Left renal pelvis (tissue), 4 donors: ENCODE measurements at regions not wholly inside any gene's neighbourhood (a gene's known extent, or its start where the extent isn't known, plus 50 kb on each side); places are given as distances from the start of the nearest gene placed in this dataset.

Experiments
- DNase-seq, 4 donors: peaks; one replicate each; pipeline ENCODE4 v3.0.0-alpha.2; 2013; ENCODE audit warnings: low read depth in 4 of 4, low spot score in 3 of 4

GRCh38 chr5:82353522-82353921, 75.4 kb upstream of the RPS23 start:
- no peak for DNase-seq

DNA sequence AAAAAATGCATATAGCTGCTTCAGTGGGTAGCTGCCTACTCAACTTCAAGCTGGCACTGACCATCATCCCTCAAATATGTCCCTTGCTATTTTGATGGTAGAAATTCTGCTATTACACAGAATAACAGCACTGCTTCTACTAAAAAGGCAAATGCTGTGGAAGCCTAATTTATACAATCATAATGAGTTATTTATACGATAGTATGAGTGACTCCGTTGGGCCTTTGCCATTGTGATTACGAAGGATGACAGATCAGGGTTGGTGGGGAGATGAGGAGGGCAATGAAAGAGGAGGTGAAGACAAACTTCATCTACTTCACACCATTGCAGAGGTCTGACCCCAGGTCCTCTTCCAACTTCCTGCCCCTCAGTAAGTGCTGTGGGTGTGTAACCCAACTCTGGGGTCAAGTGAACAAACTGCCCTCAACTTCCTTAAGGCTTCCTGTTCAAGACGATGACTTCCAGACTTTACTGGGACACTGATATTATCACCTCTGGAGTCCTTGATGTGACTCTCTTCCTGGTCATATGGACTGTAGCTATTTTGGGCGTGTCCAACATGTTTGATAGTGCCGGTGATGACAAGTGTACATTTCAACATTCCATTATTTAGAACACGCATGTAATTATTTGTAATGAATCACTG, 74.1 kb upstream of the RPS23 start:
- no peak for DNase-seq

DNA sequence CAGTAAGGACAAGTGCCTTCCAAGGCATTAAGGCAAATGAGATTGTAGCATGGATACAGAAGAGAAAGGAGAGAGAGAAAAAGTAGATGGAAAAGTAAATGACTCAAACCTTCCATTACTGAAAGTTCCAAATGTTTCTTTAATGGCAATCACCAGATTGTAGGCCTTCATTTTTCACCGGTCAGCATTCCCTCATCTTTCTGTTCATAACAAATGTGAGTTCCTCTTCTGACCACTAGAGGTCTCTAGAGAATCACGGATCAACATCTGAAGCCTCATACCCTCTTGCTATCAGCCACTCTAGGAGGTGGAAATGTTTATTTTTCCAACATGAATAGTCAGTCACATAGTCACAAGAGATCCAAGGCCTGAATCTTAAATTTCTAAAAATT, 73.6 kb upstream of the RPS23 start:
- peak in 2 of 4 donors; percentile 56 to 67 for DNase-seq

DNA sequence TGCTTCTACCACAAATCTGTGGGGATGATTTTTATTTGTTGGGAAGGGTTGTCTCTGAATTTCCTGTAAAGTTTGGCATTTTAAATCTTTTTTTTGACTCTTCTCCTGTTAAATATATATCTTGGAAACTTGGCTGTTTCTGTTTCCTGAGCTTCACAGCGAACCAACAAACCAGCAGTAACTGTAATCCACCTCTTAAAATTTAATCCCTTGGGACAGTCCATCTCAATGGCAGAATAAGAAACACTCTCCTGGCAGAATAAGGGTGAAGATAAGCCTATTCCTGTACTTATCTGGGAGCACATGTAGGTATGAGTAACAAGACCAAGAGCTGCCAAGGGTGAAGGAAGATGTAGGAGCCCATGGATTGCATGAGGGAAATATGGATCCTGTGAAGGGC, 73.1 kb upstream of the RPS23 start:
- DNase-seq = no peak

GRCh38 chr5:82349652-82350051, 71.5 kb upstream of the RPS23 start:
- DNase-seq = no peak

DNA sequence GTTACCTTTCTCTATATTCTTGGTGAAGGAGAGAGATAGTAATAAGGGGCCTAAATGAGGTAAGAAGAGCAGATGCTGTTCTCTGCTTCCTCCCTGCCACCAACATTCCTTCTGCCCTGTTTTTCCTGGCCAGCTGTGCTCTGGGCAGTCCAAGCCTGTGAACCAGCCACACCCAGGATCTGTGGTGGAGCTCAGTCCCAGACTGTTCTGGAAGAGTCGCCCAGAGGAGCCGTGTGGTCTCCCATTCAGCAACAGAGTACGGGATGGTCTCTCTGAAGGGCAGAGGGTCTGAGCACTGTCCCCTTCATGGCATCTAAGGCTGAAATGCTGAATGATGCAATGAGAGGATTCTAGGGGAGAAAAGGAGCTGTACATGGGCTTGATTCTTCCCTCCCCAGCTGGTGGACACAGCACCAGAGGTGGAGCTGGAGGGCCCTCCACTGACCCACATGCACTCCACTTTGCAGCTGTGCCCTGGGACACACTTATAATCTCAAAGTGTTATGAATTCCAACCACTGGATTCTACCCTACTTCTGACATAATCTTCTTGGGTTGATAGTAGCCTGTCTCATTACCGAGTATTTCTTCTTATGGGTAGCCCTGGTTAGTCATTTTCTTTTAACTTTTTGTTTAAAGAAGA, 70.8 kb upstream of the RPS23 start:
- DNase-seq = no peak

DNA sequence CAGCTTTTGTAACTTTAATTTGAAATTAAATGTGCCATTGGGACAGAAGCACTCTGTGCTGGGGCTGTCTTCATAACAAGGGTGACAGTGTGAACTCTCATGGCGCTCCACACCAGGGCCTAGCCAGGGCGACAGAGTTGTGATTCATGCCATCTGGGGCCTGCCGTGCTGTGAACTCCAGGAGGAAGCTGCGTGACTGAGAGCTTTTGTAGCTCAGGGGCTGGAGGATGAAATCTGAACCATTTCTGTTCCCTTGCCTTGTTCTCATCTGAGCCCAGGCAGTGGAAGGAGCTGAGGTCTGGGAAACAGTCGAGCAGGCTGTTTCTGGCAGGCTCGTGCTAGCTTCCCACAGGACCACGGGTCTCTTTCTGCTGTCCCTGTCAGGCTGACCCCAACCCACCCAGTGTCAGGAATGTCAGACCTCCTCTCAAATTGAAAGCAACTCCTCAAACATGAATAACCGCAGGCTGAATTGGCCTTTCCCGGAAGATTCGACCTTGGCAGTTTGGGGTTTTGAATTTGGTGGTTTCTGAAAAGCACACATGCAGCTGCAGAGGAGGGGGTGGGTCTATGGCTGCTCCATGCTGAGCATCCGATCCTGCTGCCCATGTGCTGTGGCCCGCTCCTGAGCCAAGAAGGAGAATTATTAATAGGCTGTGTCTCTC, 69.2 kb upstream of the RPS23 start:
- DNase-seq = no peak

- DNase-seq = no peak
Observed at GRCh38 chr5:82346399-82347165, 68.4 kb upstream of the RPS23 start.

- no peak for DNase-seq
Observed at GRCh38 chr5:82345108-82345507, 67.0 kb upstream of the RPS23 start.

GRCh38 chr5:82341325-82341724, 63.2 kb upstream of the RPS23 start:
- no peak for DNase-seq

DNA sequence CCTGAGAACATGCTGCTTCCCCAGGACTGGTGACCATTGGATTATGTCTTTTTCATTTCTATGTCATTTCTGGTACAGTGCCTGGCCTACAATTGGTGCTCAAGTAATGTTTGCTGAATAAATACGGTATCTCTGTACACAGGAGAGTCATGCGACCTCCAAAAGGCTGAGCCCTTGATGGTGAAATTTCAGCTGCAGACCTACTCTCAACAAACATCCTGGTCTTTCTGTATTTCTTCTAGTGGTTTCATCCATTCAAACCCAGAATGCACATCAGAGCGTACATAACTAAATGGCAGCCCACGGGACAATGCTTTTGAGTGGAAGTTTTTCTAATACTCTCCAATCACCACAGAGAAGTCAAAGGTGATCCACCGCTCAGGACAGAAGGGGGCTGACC, 62.6 kb upstream of the RPS23 start:
- DNase-seq = no peak

- DNase-seq = no peak
Observed at GRCh38 chr5:82339792-82340191, 61.6 kb upstream of the RPS23 start.

DNA sequence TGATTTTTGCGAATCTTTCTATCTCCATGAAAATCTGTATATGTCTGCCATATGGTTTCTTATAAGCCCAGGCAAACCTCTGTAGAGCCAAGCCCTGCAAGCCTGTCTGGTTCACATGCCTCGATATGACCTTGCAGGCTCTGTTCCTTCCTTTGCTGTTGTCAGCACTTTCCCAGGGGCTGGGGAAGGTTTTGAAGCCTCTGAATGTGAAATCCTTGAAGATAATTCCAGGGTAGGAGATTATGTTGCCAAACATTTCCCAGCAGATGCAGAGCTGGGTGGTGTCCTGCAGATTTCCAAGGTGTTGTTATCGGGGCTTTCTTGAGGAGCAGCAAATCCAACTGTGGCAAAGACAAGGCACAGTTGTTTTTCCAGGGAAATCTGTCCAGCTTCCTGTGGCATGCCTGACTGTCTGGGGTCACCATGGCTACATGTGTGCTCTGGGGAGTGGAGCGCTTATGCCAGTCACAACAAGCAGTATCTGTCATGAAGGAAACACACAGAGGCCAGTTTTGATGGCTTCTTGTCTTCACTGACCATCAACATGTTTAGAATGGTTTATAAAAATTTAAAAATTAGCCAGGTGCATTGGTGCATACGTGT, 60.7 kb upstream of the RPS23 start:
- no peak for DNase-seq

DNA sequence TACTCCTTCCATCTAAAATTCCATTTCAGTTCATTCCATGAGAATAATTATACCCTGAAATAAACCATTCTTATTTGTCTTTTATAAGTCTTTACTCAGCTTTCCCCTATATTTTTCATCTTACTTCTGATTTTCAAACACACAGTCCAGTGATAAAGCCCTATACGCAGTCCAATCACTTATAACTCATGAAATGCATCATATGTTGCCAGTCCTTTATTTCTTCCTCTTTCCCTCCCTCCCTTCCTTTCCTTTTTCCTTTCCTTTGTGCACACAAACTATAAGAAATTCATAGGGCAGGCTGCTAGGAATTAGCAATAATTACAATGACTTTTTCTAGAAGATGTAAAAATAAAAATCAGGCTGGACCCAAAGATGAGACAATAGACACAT, 58.8 kb upstream of the RPS23 start:
- no peak for DNase-seq

DNA sequence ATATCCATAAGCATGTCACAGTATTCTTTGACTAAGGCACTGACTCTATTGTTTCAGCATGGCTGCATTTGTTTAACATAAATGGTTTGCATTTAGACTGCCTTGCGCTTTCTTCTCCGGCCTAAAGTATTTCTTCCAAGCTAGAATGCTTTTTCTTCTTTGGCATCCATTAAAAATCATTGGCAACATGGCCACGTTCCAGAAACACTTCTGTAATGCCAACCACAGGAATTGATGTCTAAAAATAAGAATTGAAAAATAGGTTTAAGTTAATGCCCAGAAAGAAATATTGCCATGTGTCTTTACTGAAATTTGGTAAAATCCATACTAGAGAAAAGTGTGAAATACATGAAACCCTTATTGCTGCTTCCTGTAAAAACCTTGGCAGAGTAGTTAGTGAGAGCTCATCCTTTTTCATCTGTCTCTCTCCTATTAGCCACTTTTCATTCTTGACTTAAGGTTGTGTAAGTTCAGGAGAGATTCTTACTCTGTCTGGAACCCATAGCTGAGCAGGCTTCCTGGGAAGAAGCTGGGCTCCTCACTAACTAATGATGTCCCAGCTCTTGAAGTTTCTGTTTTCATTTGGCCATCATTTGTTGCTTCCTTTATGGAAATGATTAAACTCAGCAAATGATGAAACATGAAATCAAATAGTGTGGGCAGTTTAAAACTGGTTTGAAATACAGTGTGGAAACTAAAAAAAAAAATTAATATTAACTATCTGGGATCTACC, 58.2 kb upstream of the RPS23 start:
- no peak for DNase-seq

- DNase-seq = no peak
Observed at GRCh38 chr5:82335806-82336205, 57.7 kb upstream of the RPS23 start.

DNA sequence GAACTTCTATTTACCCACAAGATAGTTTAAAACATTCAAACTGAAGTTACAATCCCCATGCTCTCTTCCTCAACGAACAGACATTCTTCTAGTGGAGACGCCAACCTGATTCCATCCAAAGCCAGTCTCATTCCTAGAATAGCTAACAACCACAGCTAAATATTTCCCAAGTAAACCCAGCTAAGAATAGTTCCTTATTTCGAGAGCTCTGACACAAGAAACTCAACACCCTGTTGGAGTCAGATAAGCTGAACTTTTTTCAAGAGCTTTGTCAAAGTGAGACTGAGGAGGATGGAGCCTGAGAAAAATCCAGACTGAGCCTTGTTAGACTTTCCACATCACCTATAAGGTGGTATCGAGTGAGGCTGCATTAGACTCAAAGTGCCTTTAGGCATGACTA, 56.7 kb upstream of the RPS23 start:
- no peak for DNase-seq

GRCh38 chr5:82334085-82334692, 56.0 kb upstream of the RPS23 start:
- no peak for DNase-seq

DNA sequence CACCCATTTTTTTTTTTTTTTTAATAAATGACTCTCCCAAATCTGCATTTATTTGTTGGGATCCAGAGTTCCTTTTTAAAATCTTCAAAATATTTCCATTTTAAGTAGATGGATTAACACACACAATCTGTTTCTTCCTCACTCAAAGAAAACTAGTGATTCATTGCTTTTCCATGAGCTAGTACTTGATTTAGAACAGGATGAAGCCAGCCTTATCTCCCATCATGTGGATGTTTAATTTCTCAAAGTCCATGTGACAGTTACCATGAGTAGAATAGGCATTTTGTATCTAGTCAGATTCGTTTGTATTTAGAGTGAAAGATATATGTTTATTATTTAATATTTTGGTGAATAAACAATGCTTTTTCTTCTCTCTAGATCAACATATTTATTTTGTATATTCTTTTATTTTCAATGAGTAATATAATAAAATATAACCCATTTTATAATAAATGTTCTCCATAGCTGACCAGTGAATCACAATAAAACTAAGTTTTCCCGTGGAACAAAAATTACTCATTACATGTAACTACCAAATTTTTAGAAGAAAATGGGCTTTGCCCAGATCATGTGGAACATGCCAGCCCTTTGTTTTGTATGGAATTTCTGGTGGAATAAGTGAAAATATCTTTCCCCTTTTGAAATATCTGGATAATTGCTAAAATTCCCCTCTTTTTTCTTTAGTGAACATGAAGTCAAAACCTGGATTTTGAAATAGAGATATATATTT, 54.9 kb upstream of the RPS23 start:
- DNase-seq = no peak
